Lung (tissue), 11 donors: ENCODE measurements at regions not wholly inside any gene's neighbourhood (a gene's known extent, or its start where the extent isn't known, plus 50 kb on each side); places are given as distances from the start of the nearest gene placed in this dataset.

Experiments
- ATAC-seq: fragments of 200-7000 bp; cut with Tn5 transposase; one replicate; pipeline ENCODE4 v1.9.1; 2020; ENCODE audit warnings: moderate number of reproducible peaks; ENCODE audit not compliant: insufficient read depth, low FRiP score
- DNase-seq, 3 donors: peaks; one replicate each; pipeline ENCODE4 v3.0.0-alpha.2; 2013 to 2017
- H3K27ac ChIP-seq, 2 donors: one replicate each; pipeline ENCODE4 v1.5.1; 2013; ENCODE audit warnings: mild to moderate bottlenecking in 2 of 2, moderate library complexity in 2 of 2, control low read depth in 1 of 2, inconsistent platforms in 1 of 2, low read depth in 1 of 2, low read length in 1 of 2
- H3K27me3 ChIP-seq, 3 donors: one replicate each; pipeline ENCODE4 v1.5.1; 2013; ENCODE audit warnings: low read length in 2 of 3; ENCODE audit not compliant: control insufficient read depth in 3 of 3, insufficient read depth in 3 of 3
- H3K36me3 ChIP-seq, 4 donors: one replicate each; pipeline ENCODE4 v1.5.1; 2013; ENCODE audit warnings: low read length in 4 of 4, mild to moderate bottlenecking in 1 of 4, moderate library complexity in 1 of 4; ENCODE audit not compliant: control insufficient read depth in 4 of 4, insufficient read depth in 4 of 4
- H3K4me1 ChIP-seq, 5 donors: one replicate each; pipeline ENCODE4 v1.5.1; 2013; ENCODE audit warnings: low read length in 5 of 5, mild to moderate bottlenecking in 2 of 5, moderate library complexity in 1 of 5; ENCODE audit not compliant: control insufficient read depth in 5 of 5, insufficient read depth in 5 of 5
- H3K4me3 ChIP-seq: one replicate; pipeline ENCODE4 v1.5.1; 2013; ENCODE audit warnings: mild to moderate bottlenecking, control low read depth, moderate library complexity
- H3K9ac ChIP-seq, 2 donors: one replicate each; pipeline ENCODE4 v1.5.1; 2013; ENCODE audit warnings: low read length in 2 of 2, control low read depth in 1 of 2; ENCODE audit not compliant: insufficient read depth in 1 of 2
- H3K9me3 ChIP-seq, 4 donors: one replicate each; pipeline ENCODE4 v1.5.1; 2013; ENCODE audit warnings: low read length in 3 of 4, mild to moderate bottlenecking in 1 of 4, moderate library complexity in 1 of 4; ENCODE audit not compliant: control insufficient read depth in 4 of 4, insufficient read depth in 3 of 4
- WGBS, 2 donors: extraction: QIAGEN DNeasy Blood & Tissue Kit; methylation state at CpG; one replicate each; pipeline ENCODE4 v1.1.7; 2013; 5-methylcytosine and 5-hydroxymethylcytosine counted together
- TF ChIP-seq, protein P1 (sequence below): IDR thresholded peaks from 2 replicates; pipeline ENCODE4 v1.5.1; 2012; ENCODE audit warnings: mild to moderate bottlenecking; ENCODE audit errors: control extremely low read depth, extremely low read depth
- donor health status: control.
- donor health status: control.
- donor health status: Bipolar disorder and iron deficiency.
- donor health status: healthy.
- donor health status: DM: yes; HTN: yes; CAD: no.

DNA sequence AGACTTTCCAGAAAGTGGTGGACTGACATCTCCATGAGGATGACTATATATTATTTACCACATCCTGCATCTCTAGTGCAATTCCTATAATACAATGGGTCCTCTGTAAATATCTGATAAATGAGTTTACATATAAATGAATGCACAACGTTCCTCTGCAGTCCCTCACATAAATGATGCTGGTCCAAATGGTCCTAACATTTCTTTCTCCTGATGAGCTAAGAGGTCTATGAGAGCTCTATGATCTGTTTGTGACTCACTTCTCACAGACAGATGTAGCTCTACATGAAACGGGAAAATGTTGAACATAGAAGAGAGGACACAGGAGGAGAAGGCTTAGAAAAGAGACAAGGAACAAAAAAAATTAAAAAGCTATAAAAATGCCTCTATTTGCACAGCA lies 201.2 kb upstream of the PIK3C3 start:
- no peak for ATAC-seq
- Histone ChIP-seq H3K4me3 (no peak overlapping the region), H3K9me3 (no peaks in the 10 kb centered on the region), H3K9ac (no peak overlapping the region), H3K36me3 (no peaks in the 10 kb centered on the region), H3K27ac (no peak overlapping the region), H3K27me3 (no peaks in the 10 kb centered on the region), H3K4me1 (no peaks in the 10 kb centered on the region)
- TF ChIP-seq, protein P1, sequence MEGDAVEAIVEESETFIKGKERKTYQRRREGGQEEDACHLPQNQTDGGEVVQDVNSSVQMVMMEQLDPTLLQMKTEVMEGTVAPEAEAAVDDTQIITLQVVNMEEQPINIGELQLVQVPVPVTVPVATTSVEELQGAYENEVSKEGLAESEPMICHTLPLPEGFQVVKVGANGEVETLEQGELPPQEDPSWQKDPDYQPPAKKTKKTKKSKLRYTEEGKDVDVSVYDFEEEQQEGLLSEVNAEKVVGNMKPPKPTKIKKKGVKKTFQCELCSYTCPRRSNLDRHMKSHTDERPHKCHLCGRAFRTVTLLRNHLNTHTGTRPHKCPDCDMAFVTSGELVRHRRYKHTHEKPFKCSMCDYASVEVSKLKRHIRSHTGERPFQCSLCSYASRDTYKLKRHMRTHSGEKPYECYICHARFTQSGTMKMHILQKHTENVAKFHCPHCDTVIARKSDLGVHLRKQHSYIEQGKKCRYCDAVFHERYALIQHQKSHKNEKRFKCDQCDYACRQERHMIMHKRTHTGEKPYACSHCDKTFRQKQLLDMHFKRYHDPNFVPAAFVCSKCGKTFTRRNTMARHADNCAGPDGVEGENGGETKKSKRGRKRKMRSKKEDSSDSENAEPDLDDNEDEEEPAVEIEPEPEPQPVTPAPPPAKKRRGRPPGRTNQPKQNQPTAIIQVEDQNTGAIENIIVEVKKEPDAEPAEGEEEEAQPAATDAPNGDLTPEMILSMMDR: no peak
- no peak for DNase-seq
- WGBS, 2 donors: 63% methylated on average over 2 of the region's 2 CpGs

DNA sequence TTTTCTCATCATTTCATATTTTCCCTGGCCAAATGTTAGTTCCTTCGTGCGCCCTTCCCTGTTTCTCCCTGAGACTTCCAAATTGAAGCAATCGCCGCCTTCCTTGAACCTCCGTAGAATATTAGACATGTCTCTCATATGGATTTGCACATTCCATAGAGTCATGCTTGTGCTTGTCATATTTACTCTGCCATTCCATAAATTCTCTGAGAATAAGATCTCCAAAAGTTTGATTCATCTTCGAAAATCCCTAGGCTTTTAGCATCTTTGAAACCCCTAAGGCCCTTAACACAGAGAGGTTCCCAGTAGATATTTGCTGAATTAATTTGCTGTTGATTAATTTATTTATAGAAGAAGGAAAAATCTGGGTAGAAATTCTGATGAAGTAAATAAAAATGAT lies 202.2 kb upstream of the PIK3C3 start:
- DNase-seq: no peak
- no peak for ATAC-seq
- TF ChIP-seq, protein P1: no peak
- Histone ChIP-seq H3K4me3 (no peak overlapping the region), H3K4me1 (no peaks in the 10 kb centered on the region), H3K36me3 (no peaks in the 10 kb centered on the region), H3K9ac (no peak overlapping the region), H3K27me3 (no peaks in the 10 kb centered on the region), H3K27ac (no peak overlapping the region), H3K9me3 (no peaks in the 10 kb centered on the region)
- 92 to 95% methylated on average over 6 of the region's 6 CpGs for WGBS, 2 donors

DNA sequence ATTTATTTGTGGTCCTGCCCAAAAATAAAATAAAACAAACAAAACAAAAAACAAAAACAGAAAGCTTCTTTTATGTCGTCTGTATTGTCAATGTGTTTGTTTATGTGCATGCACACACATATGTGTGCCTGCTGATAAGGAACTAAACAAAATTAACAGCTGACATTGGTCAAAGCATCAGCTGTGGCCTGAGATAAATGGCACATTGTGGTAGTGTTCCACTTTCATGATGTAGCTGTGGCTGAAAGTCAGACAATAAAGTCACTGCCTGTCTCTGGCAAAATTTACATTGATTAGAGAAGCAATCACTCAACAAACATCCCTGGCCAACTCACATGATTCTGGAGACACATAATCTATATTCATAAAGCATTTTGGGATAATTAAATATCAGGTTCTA lies 203.4 kb upstream of the PIK3C3 start:
- no peaks in the 10 kb centered on the region for H3K36me3 ChIP-seq
- WGBS, 2 donors: 42% methylated on average over 1 of the region's 1 CpG
- ATAC-seq: no peak

DNA sequence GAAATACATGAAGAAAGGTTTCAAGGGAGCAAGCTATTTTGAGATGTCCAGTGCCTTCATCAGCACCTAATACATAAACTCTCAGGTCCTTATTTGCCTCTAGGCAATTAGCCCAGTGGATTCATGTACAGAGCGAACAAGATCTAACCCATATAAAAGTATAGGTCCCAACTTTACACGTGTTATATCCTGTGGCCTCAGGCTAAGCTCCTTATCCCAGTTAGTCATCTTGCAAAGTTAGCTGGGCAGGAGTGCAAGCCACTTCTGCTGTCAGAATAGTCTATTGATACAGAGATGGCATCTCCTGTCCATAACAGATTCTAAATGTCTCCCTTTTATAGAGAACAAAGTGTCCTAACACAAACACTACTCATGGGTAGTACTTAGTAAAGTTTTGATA lies 203.9 kb upstream of the PIK3C3 start:
- DNase-seq (no peak), ATAC-seq (no peak)
- Histone ChIP-seq H3K27ac (no peak overlapping the region), H3K4me3 (no peak overlapping the region), H3K4me1 (no peaks in the 10 kb centered on the region), H3K9ac (no peak overlapping the region), H3K9me3 (no peaks in the 10 kb centered on the region), H3K27me3 (no peaks in the 10 kb centered on the region), H3K36me3 (no peaks in the 10 kb centered on the region)
- WGBS, 2 donors: 81 to 90% methylated on average over 2 of the region's 2 CpGs
- TF ChIP-seq, protein P1: no peak

More for the DNA sequence above, 203.4 kb upstream of the PIK3C3 start:
- no peak for DNase-seq
- Histone ChIP-seq H3K27ac (no peak overlapping the region), H3K9me3 (no peaks in the 10 kb centered on the region), H3K4me3 (no peak overlapping the region), H3K9ac (no peak overlapping the region), H3K4me1 (no peaks in the 10 kb centered on the region), H3K27me3 (no peaks in the 10 kb centered on the region)
- TF ChIP-seq, protein P1: no peak
